ENCODE measurements at regions not wholly inside any gene's neighbourhood (a gene's known extent, or its start where the extent isn't known, plus 50 kb on each side); places are given as distances from the start of the nearest gene placed in this dataset.

GRCh38 chr4:35963974-35964515 is 280.3 kb downstream of the ARAP2 start:
- H3K9me3 ChIP-seq (replicated peaks): no peaks in the 10 kb centered on the region
- H3K27me3 ChIP-seq: no peaks in the 10 kb centered on the region
- H3K36me3 ChIP-seq: no peaks in the 10 kb centered on the region
- H3K4me1 ChIP-seq: no peaks in the 10 kb centered on the region
- no peak for DNase-seq
- no peak overlapping the region for H3K4me3 ChIP-seq
- H3K27ac ChIP-seq: no peak overlapping the region

GRCh38 chr4:35965300-35965699 is 279.0 kb downstream of the ARAP2 start:
- Histone ChIP-seq H3K27ac (no peak overlapping the region), H3K9me3 (replicated peaks) (no peaks in the 10 kb centered on the region), H3K4me1 (no peaks in the 10 kb centered on the region), H3K36me3 (no peaks in the 10 kb centered on the region), H3K27me3 (no peaks in the 10 kb centered on the region), H3K4me3 (no peak overlapping the region)
- DNase-seq: no peak

GRCh38 chr4:35966566-35966965 is 277.7 kb downstream of the ARAP2 start:
- Histone ChIP-seq H3K36me3 (no peaks in the 10 kb centered on the region), H3K27ac (no peak overlapping the region), H3K4me1 (no peaks in the 10 kb centered on the region), H3K9me3 (replicated peaks) (no peaks in the 10 kb centered on the region), H3K27me3 (no peaks in the 10 kb centered on the region), H3K4me3 (no peak overlapping the region)
- no peak for DNase-seq

DNA sequence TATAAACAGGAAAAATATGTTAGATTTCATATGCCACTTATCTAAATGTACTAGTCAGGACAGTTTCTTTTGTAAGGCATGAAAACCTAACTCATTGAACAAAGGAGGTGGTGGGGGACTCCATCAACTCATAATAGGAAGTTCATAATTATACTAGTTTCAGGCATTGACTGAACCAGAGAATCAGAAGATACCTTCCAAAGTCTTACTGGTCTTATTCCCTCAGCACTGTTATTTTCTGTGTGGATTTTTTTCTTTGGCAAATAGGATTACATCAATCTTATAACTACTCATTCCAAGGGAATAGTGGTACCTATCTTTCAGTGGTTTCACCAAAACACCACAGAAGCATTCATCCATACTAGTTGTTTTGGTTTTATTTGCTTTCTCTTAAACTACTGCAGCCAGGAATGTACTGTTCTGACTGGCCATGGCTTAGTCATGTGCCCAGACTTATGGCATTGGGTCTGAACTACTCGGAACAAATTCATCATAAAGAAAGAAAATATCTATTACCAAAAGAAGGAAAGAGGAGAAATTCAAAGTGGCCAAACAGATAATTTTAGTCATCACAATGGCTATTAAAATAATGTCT is 273.9 kb downstream of the ARAP2 start:
- H3K27ac ChIP-seq: no peak overlapping the region
- no peak overlapping the region for H3K4me3 ChIP-seq
- H3K27me3 ChIP-seq: no peaks in the 10 kb centered on the region
- no peaks in the 10 kb centered on the region for H3K36me3 ChIP-seq
- H3K4me1 ChIP-seq: no peaks in the 10 kb centered on the region
- no peaks in the 10 kb centered on the region for H3K9me3 ChIP-seq (replicated peaks)
- DNase-seq: no peak

GRCh38 chr4:35972814-35973213 is 271.5 kb downstream of the ARAP2 start:
- Histone ChIP-seq H3K4me3 (no peak overlapping the region), H3K4me1 (no peaks in the 10 kb centered on the region), H3K9me3 (replicated peaks) (no peaks in the 10 kb centered on the region), H3K27ac (no peak overlapping the region), H3K36me3 (no peaks in the 10 kb centered on the region), H3K27me3 (no peaks in the 10 kb centered on the region)
- no peak for DNase-seq

DNA sequence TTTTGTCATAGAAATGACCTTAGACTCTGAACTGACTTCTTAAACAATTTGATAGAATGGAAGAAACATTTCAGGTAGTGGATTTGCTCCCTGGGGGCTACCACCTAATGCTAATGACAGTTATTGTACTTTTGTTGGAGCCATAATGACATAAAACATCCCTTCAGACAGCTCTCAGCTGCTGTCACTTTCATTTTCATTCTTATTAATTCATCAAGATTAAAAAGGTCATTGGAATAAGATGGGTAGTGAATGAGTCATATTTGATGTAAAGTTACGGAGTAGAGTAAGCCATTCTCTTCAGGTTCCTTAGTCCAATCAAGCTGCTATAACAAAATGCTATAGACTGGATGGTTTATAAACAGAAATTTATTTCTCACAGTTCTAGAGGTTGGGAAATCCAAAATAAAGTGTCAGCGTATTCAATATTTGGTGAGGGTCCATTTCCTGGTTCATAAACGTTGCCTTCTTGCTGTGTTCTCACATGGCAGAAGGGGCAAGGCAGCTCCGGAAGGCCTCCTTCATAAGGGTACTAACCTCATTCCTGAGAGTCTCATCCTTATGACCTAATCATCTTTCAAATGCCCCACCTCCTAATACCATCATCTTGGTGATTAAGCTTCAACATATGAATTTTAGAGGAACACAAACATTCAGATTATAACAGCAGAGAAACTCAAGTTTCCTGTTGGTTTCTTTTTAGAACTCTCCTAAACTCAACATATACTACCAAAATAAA is 268.5 kb downstream of the ARAP2 start:
- no peak overlapping the region for H3K4me3 ChIP-seq
- no peaks in the 10 kb centered on the region for H3K4me1 ChIP-seq
- H3K27ac ChIP-seq: no peak overlapping the region
- no peaks in the 10 kb centered on the region for H3K27me3 ChIP-seq
- H3K36me3 ChIP-seq: no peaks in the 10 kb centered on the region
- no peak for DNase-seq
- no peaks in the 10 kb centered on the region for H3K9me3 ChIP-seq (replicated peaks)

DNA sequence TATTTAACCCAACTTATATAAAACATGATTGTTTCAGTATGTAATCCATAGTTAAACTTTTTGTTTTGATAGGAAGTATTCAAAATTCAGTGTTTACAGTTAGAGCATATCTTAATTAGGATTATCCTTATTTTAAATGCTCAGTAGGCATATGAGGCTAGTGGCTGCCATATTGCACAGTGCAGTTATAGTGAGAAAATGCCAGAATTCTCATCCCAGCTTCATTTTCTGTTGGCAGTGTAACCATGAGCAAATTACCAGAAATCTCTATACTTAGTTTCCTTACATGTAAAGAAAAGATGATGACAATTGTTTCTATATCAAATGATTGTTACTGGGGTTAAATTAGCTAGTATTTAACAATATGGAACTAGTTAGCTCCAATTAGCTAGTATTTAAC is 265.8 kb downstream of the ARAP2 start:
- no peaks in the 10 kb centered on the region for H3K4me1 ChIP-seq
- H3K27me3 ChIP-seq: no peaks in the 10 kb centered on the region
- H3K27ac ChIP-seq: no peak overlapping the region
- no peak for DNase-seq
- no peaks in the 10 kb centered on the region for H3K36me3 ChIP-seq
- H3K9me3 ChIP-seq (replicated peaks): no peaks in the 10 kb centered on the region
- H3K4me3 ChIP-seq: no peak overlapping the region

GRCh38 chr4:35982318-35982717 is 262.0 kb downstream of the ARAP2 start:
- DNase-seq: no peak
- Histone ChIP-seq H3K27me3 (no peaks in the 10 kb centered on the region), H3K9me3 (replicated peaks) (no peaks in the 10 kb centered on the region), H3K27ac (no peak overlapping the region), H3K4me3 (no peak overlapping the region), H3K36me3 (no peaks in the 10 kb centered on the region), H3K4me1 (no peaks in the 10 kb centered on the region)

DNA sequence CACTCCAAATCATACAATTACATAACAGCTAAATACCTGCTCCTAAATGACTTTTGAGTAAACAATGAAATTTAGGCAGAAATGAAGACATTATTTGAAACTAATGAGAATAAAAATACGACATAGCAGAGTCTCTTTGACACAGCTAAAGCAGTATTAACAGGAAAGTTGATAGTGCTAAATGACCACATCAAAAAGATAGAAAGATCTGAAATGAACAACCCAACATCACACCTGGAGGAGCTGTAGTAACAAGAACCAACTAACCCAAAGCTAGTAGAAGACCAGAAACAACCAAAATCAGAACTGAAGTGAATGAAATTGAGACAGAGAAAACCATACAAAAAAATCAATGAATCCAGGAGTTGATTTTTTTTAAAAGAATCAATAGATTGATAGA is 257.8 kb downstream of the ARAP2 start:
- no peaks in the 10 kb centered on the region for H3K36me3 ChIP-seq
- no peaks in the 10 kb centered on the region for H3K27me3 ChIP-seq
- H3K4me3 ChIP-seq: no peak overlapping the region
- no peak overlapping the region for H3K27ac ChIP-seq
- H3K4me1 ChIP-seq: no peaks in the 10 kb centered on the region
- no peak for DNase-seq
- no peaks in the 10 kb centered on the region for H3K9me3 ChIP-seq (replicated peaks)

GRCh38 chr4:35993606-35994005 is 250.7 kb downstream of the ARAP2 start:
- no peak overlapping the region for H3K27ac ChIP-seq
- no peaks in the 10 kb centered on the region for H3K27me3 ChIP-seq
- H3K9me3 ChIP-seq (replicated peaks): no peaks in the 10 kb centered on the region
- H3K36me3 ChIP-seq: no peaks in the 10 kb centered on the region
- no peak for DNase-seq
- H3K4me3 ChIP-seq: no peak overlapping the region
- H3K4me1 ChIP-seq: no peaks in the 10 kb centered on the region

DNA sequence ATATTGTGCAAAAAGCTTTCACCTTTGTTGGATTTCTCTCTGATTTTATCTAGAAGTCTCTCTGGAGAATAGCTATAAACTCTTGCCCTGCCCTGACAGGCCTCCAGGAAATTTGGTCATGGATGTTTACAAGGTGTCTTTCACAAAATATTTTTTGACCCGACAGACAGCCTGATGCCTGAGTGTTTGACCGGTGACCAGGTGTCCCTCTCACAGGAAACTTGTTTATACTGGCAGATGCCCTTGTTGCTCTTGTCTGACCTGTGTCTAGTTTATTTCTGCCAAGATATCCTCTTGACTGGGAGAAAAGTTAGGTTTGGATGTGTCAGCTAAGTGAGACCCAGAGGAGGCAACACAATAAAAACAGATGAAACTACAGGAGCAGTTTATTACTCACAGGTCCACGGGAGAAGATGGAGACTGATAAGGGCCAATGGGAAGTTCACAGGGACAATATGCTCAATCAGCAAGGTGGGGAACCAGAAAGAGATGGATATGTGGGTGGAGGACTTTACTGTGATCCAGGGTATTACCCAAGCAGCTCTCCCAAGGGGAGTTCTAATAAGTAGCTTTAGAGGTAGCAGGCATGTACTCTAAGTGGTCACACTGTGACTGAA is 243.3 kb downstream of the ARAP2 start:
- Histone ChIP-seq H3K4me3 (no peak overlapping the region), H3K27me3 (no peaks in the 10 kb centered on the region), H3K27ac (no peak overlapping the region), H3K4me1 (no peaks in the 10 kb centered on the region), H3K9me3 (replicated peaks) (no peaks in the 10 kb centered on the region), H3K36me3 (no peaks in the 10 kb centered on the region)
- DNase-seq: no peak

- H3K36me3 ChIP-seq: no peaks in the 10 kb centered on the region
- no peaks in the 10 kb centered on the region for H3K4me1 ChIP-seq
- no peak overlapping the region for H3K4me3 ChIP-seq
- no peak overlapping the region for H3K27ac ChIP-seq
- DNase-seq: no peak
- no peaks in the 10 kb centered on the region for H3K27me3 ChIP-seq
- no peaks in the 10 kb centered on the region for H3K9me3 ChIP-seq (replicated peaks)
These were observed 241.3 kb downstream of the ARAP2 start for GRCh38 chr4:36003051-36003450.

DNA sequence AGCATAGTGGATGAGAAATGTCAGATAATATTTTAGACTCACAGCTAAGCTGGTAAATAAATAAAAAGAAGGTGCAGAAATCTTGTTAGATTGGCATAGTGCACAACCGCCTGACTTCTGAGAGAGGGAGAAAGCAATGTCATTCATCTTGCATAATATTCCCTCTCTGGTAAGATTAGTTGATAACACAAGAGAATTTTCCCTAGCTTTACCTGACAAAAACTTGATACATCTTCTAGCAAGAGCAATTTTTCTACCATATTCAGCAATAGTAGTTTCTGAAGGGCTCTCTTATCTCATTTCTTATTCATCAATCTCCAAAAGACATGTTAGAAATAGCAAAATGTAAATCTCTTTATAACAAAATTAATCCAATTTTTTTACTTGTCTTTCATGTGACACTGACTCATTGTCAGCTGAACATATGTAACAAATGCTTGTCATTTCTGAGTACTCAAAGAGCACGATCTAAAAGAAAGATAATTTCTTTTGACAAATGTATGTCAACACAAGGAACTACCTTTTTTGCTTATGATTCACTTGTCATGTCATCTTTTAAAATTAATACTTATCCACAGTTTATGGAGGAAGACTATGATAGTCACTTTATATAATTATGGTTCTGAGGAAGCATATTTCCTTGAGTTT is 240.0 kb downstream of the ARAP2 start:
- no peaks in the 10 kb centered on the region for H3K9me3 ChIP-seq (replicated peaks)
- no peaks in the 10 kb centered on the region for H3K36me3 ChIP-seq
- H3K27ac ChIP-seq: no peak overlapping the region
- H3K4me1 ChIP-seq: no peaks in the 10 kb centered on the region
- no peaks in the 10 kb centered on the region for H3K27me3 ChIP-seq
- DNase-seq: no peak
- no peak overlapping the region for H3K4me3 ChIP-seq

DNA sequence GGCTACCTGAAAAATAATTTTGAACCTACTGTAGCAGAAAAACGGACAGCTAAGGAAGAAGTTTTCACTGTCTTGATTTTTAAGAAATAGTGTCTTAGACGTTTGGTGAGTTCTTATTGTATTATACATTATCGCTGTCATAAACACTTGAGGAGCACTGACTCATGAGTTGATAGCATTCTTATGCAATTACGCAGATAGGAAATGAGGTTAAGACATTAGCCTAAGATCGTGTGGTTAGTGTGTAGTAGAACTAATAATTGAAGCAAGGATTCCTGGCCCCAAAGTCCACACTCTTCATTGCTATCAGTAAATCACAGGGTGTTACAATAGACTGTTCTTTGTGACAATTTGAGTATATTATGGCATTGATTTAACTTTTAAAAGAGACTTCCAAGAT is 238.1 kb downstream of the ARAP2 start:
- H3K4me1 ChIP-seq: no peaks in the 10 kb centered on the region
- no peak overlapping the region for H3K27ac ChIP-seq
- no peaks in the 10 kb centered on the region for H3K9me3 ChIP-seq (replicated peaks)
- no peaks in the 10 kb centered on the region for H3K36me3 ChIP-seq
- DNase-seq: no peak
- H3K27me3 ChIP-seq: no peaks in the 10 kb centered on the region
- no peak overlapping the region for H3K4me3 ChIP-seq

GRCh38 chr4:36010397-36010929 is 233.9 kb downstream of the ARAP2 start:
- DNase-seq: no peak
- Histone ChIP-seq H3K27me3 (no peaks in the 10 kb centered on the region), H3K9me3 (replicated peaks) (no peaks in the 10 kb centered on the region), H3K4me1 (no peaks in the 10 kb centered on the region), H3K27ac (no peak overlapping the region), H3K4me3 (no peak overlapping the region), H3K36me3 (no peaks in the 10 kb centered on the region)
